Epithelial cell of proximal tubule (primary cell): ENCODE measurements at regions not wholly inside any gene's neighbourhood (a gene's known extent, or its start where the extent isn't known, plus 50 kb on each side); places are given as distances from the start of the nearest gene placed in this dataset.

Experiments
- DNase-seq: peaks from one replicate; pipeline ENCODE4 v3.0.0-alpha.2; 2011; ENCODE audit warnings: low read depth
- H3K4me3 ChIP-seq: 2 replicates; pipeline ENCODE4 v1.5.1; 2011; ENCODE audit warnings: low read depth, mild to moderate bottlenecking, low read length
- CTCF ChIP-seq: conservative IDR thresholded peaks from 2 replicates; pipeline ENCODE4 v1.5.1; 2012; ENCODE audit warnings: low read depth, mild to moderate bottlenecking, low read length

- no peak for DNase-seq
- no peak overlapping the region for H3K4me3 ChIP-seq
- TF ChIP-seq CTCF = no peak
These were observed 586.1 kb downstream of the INHBA start for GRCh38 chr7:41116817-41117216.

- DNase-seq = no peak
- no peak overlapping the region for H3K4me3 ChIP-seq
- TF ChIP-seq CTCF = no peak
These were observed 586.6 kb downstream of the INHBA start for GRCh38 chr7:41116337-41116736.

GRCh38 chr7:41114691-41115090 is 588.2 kb downstream of the INHBA start:
- no peak for TF ChIP-seq CTCF
- DNase-seq = no peak
- H3K4me3 ChIP-seq = no peak overlapping the region

GRCh38 chr7:41114131-41114530 is 588.8 kb downstream of the INHBA start:
- H3K4me3 ChIP-seq = no peak overlapping the region
- TF ChIP-seq CTCF = no peak
- no peak for DNase-seq

GRCh38 chr7:41113719-41114118 is 589.2 kb downstream of the INHBA start:
- no peak for DNase-seq
- H3K4me3 ChIP-seq = no peak overlapping the region
- TF ChIP-seq CTCF = no peak

- no peak for DNase-seq
- H3K4me3 ChIP-seq = no peak overlapping the region
- TF ChIP-seq CTCF = no peak
These were observed 592.7 kb downstream of the INHBA start for GRCh38 chr7:41110186-41110585.

GRCh38 chr7:41108821-41109220 is 594.1 kb downstream of the INHBA start:
- TF ChIP-seq CTCF = no peak
- H3K4me3 ChIP-seq = no peak overlapping the region
- no peak for DNase-seq
